H1 (cell line): ENCODE measurements at regions not wholly inside any gene's neighbourhood (a gene's known extent, or its start where the extent isn't known, plus 50 kb on each side); places are given as distances from the start of the nearest gene placed in this dataset.

ENCODE experiments used
- CTCF ChIA-PET: fragments of 300-600 bp; sonication (Branson Sonifier 250); formaldehyde crosslinking; loops from one replicate; lab custom pipeline; 2021; ENCODE audit not compliant: partially characterized antibody; lab: Charles Lee
- POLR2A ChIA-PET: fragments of 300-600 bp; sonication (Branson Sonifier 250); formaldehyde crosslinking; loops from one replicate; lab custom pipeline; 2021; ENCODE audit warnings: inconsistent platforms; ENCODE audit not compliant: partially characterized antibody; lab: Charles Lee
- DNase-seq, 2 experiments: peaks; one replicate each; pipeline versions ENCODE4 v3.0.0 to v3.0.0-alpha.2; 2010 to 2022; ENCODE audit warnings: low spot score in 2 of 2, low read depth in 1 of 2, mixed read lengths in 1 of 2
- FAIRE-seq: peaks from 2 replicates; lab custom pipeline; 2011; peaks lifted over from hg19 to GRCh38; lab: Jason Lieb, UNC
- H2AFZ ChIP-seq: 2 replicates; pipeline ENCODE4 v1.8.1; 2012; ENCODE audit warnings: low read length, inconsistent platforms
- H2AK5ac ChIP-seq: 2 replicates; pipeline ENCODE4 v1.6.1; 2013; ENCODE audit warnings: low read depth, low read length
- H2BK120ac ChIP-seq: replicated peaks from 2 replicates; pipeline ENCODE3; 2013; ENCODE audit warnings: low read depth, low read length, inconsistent platforms
- H2BK12ac ChIP-seq: 2 replicates; pipeline ENCODE4 v1.6.1; 2013; ENCODE audit warnings: low read depth, low read length
- H2BK15ac ChIP-seq: 2 replicates; pipeline ENCODE4 v1.6.1; 2013; ENCODE audit warnings: low read length
- H2BK20ac ChIP-seq: 2 replicates; pipeline ENCODE4 v1.6.1; 2013; ENCODE audit warnings: low read length
- H2BK5ac ChIP-seq: 2 replicates; pipeline ENCODE4 v1.6.1; 2013; ENCODE audit warnings: low read depth, low read length
- H3K14ac ChIP-seq: 2 replicates; pipeline ENCODE4 v1.6.1; 2013; ENCODE audit warnings: inconsistent platforms; ENCODE audit not compliant: insufficient read length
- H3K18ac ChIP-seq: 2 replicates; pipeline ENCODE4 v1.6.1; 2013; ENCODE audit warnings: low read length; ENCODE audit errors: extremely low read depth
- H3K23ac ChIP-seq: 2 replicates; pipeline ENCODE4 v1.6.1; 2013; ENCODE audit warnings: inconsistent platforms; ENCODE audit not compliant: insufficient read length
- H3K23me2 ChIP-seq: 2 replicates; pipeline ENCODE4 v1.6.1; 2013; ENCODE audit warnings: low read depth, low read length
- H3K27ac ChIP-seq: 2 replicates; pipeline ENCODE4 v1.6.1; 2011; ENCODE audit warnings: low read depth, low read length, inconsistent platforms
- H3K27me3 ChIP-seq, 4 experiments: replicated peaks in 1 of 4; 1 replicate in 1 of 4; 2 replicates in 3 of 4; pipeline versions ENCODE4 v1.6.1 to v1.8.1; 2011 to 2013; ENCODE audit warnings: low read length in 3 of 4, mild to moderate bottlenecking in 3 of 4, inconsistent platforms in 2 of 4, mixed read lengths in 2 of 4, moderate library complexity in 1 of 4; ENCODE audit not compliant: control insufficient read depth in 3 of 4, insufficient read depth in 3 of 4; ENCODE audit errors: extremely low read depth in 1 of 4
- H3K36me3 ChIP-seq, 4 experiments: 2 replicates each; pipeline versions ENCODE4 v1.6.1 to v1.8.1; 2011 to 2013; ENCODE audit warnings: mild to moderate bottlenecking in 4 of 4, low read length in 3 of 4, moderate library complexity in 2 of 4, control low read depth in 1 of 4, inconsistent platforms in 1 of 4; ENCODE audit not compliant: insufficient read depth in 4 of 4, control insufficient read depth in 2 of 4
- H3K4ac ChIP-seq: replicated peaks from 2 replicates; pipeline ENCODE3; 2013; ENCODE audit warnings: low read length, low read depth, mixed read lengths, inconsistent platforms; ENCODE audit not compliant: insufficient read length
- H3K4me1 ChIP-seq, 4 experiments: replicated peaks in 1 of 4; 1 replicate in 1 of 4; 2 replicates in 3 of 4; pipeline versions ENCODE4 v1.6.1 to v1.8.1; 2011 to 2013; ENCODE audit warnings: low read length in 3 of 4, inconsistent platforms in 2 of 4, mixed read lengths in 1 of 4; ENCODE audit not compliant: insufficient read depth in 4 of 4, control insufficient read depth in 3 of 4
- H3K4me2 ChIP-seq, 2 experiments: 2 replicates each; pipeline versions ENCODE4 v1.6.1 to v1.8.1; 2011 to 2013; ENCODE audit warnings: low read depth in 2 of 2, low read length in 2 of 2, control low read depth in 1 of 2, inconsistent platforms in 1 of 2, mild to moderate bottlenecking in 1 of 2; ENCODE audit not compliant: insufficient read depth in 1 of 2
- H3K4me3 ChIP-seq, 4 experiments: fragments of 200-600, 300-600 bp in 1 of 4; sonication (generic), shearing (Covaris generic), sonication (Bioruptor Twin) in 1 of 4; 2 replicates each; pipeline versions ENCODE4 v1.5.1 to v1.8.1; 2011 to 2016; ENCODE audit warnings: low read length in 4 of 4, low read depth in 3 of 4, control low read depth in 2 of 4, inconsistent platforms in 2 of 4, mild to moderate bottlenecking in 2 of 4, mixed read lengths in 1 of 4, moderate library complexity in 1 of 4; ENCODE audit not compliant: insufficient read depth in 2 of 4; ENCODE audit errors: extremely low read depth in 1 of 4
- H3K56ac ChIP-seq: replicated peaks from 2 replicates; pipeline ENCODE3; 2013; ENCODE audit warnings: low read depth, mild to moderate bottlenecking, mixed read lengths, low read length, inconsistent platforms; ENCODE audit not compliant: insufficient read length
- H3K79me1 ChIP-seq: 2 replicates; pipeline ENCODE4 v1.6.1; 2013; ENCODE audit warnings: low read depth, low read length, control low read depth
- H3K79me2 ChIP-seq, 2 experiments: 2 replicates each; pipeline versions ENCODE4 v1.6.1 to v1.8.1; 2012 to 2013; ENCODE audit warnings: low read length in 2 of 2, mild to moderate bottlenecking in 2 of 2, inconsistent platforms in 1 of 2; ENCODE audit not compliant: insufficient read depth in 2 of 2, control insufficient read depth in 1 of 2
- H3K9ac ChIP-seq, 4 experiments: replicated peaks in 1 of 4; 1 replicate in 1 of 4; 2 replicates in 3 of 4; pipeline versions ENCODE4 v1.6.1 to v1.8.1; 2011 to 2013; ENCODE audit warnings: low read depth in 3 of 4, low read length in 3 of 4, control low read depth in 2 of 4, mild to moderate bottlenecking in 2 of 4, moderate library complexity in 2 of 4, inconsistent platforms in 1 of 4; ENCODE audit errors: extremely low read depth in 1 of 4
- H3K9me3 ChIP-seq, 2 experiments: 2 replicates each; pipeline versions ENCODE4 v1.6.1 to v1.8.1; 2012 to 2013; ENCODE audit warnings: mild to moderate bottlenecking in 2 of 2, moderate library complexity in 2 of 2, control low read depth in 1 of 2, inconsistent platforms in 1 of 2, low read depth in 1 of 2, low read length in 1 of 2, mixed read lengths in 1 of 2; ENCODE audit not compliant: insufficient read depth in 2 of 2
- H4K20me1 ChIP-seq, 2 experiments: replicated peaks in 1 of 2; 2 replicates each; pipeline versions ENCODE3 to v1.8.1; 2011 to 2013; ENCODE audit warnings: inconsistent platforms in 2 of 2, low read length in 2 of 2, mild to moderate bottlenecking in 1 of 2; ENCODE audit not compliant: insufficient read depth in 2 of 2, control insufficient read depth in 1 of 2
- H4K5ac ChIP-seq: 2 replicates; pipeline ENCODE4 v1.6.1; 2013; ENCODE audit warnings: low read length, low read depth, mixed read lengths, inconsistent platforms; ENCODE audit not compliant: insufficient read length
- H4K8ac ChIP-seq: 2 replicates; pipeline ENCODE4 v1.8.0; 2013; ENCODE audit warnings: mild to moderate bottlenecking, moderate library complexity, low read length, inconsistent platforms; ENCODE audit not compliant: insufficient read depth; ENCODE audit errors: extremely low read depth
- H4K91ac ChIP-seq: replicated peaks from 2 replicates; pipeline ENCODE3; 2013; ENCODE audit warnings: low read length, mixed read lengths, inconsistent platforms; ENCODE audit not compliant: insufficient read length
- KDM1A ChIP-seq: fragments of 200-600, 300-600 bp; sonication (generic); IDR thresholded peaks from 2 replicates; pipeline ENCODE4 v1.7.1; 2016; ENCODE audit warnings: mild to moderate bottlenecking, low read length, borderline replicate concordance
- PHF8 ChIP-seq: fragments of 200-600 bp; sonication (generic); conservative IDR thresholded peaks from 2 replicates; pipeline ENCODE4 v1.7.1; 2012; ENCODE audit warnings: low read depth, mild to moderate bottlenecking, inconsistent platforms, low read length, moderate library complexity
- POU5F1 ChIP-seq: IDR thresholded peaks from 2 replicates; pipeline ENCODE4 v1.6.1; 2011; ENCODE audit warnings: low read depth, mild to moderate bottlenecking, low read length, moderate library complexity
- RBBP5 ChIP-seq: IDR thresholded peaks from 2 replicates; pipeline ENCODE4 v1.7.1; 2012; ENCODE audit warnings: low read depth, mild to moderate bottlenecking, inconsistent platforms, low read length, moderate library complexity, borderline replicate concordance
- SP2 ChIP-seq: IDR thresholded peaks from 2 replicates; pipeline ENCODE4 v1.6.1; 2012; ENCODE audit warnings: mild to moderate bottlenecking, low read length, inconsistent platforms
- TAF7 ChIP-seq: optimal IDR thresholded peaks from 2 replicates; pipeline ENCODE3; 2011; ENCODE audit warnings: low read depth, mild to moderate bottlenecking, inconsistent platforms, low read length, moderate library complexity, borderline replicate concordance
- TBP ChIP-seq: IDR thresholded peaks from 2 replicates; pipeline ENCODE4 v1.6.1; 2011; ENCODE audit warnings: low read depth, low read length, improper control_type of control experiment
- whole genome bisulfite sequencing, 2 experiments: shearing (Covaris generic) in 1 of 2; methylation state at CpG; one replicate each; pipeline versions ENCODE4 v1.1.6 to v1.1.7; 2013 to 2015; ENCODE audit warnings: low lambda C conversion rate in 2 of 2, mixed read lengths in 2 of 2, inconsistent platforms in 1 of 2, low coverage in 1 of 2, missing lambda C conversion rate in 1 of 2; ENCODE audit not compliant: insufficient replicate concordance in 2 of 2, insufficient coverage in 1 of 2, insufficient read length in 1 of 2; ENCODE audit errors: extremely low coverage in 1 of 2, missing lambda C conversion rate in 1 of 2; 5-methylcytosine and 5-hydroxymethylcytosine counted together

GRCh38 chr10:90443342-90443741 is 414.5 kb downstream of the HTR7 start:
- 91% methylated on average over 3 of the region's 3 CpGs; no CpG with 5 or more reads in 1 of the 2 experiments for WGBS, 2 experiments
- TF ChIP-seq TAF7 (no peak), RBBP5 (no peak), SP2 (no peak), KDM1A (no peak), POU5F1 (no peak), PHF8 (no peak), TBP (no peak)

More at GRCh38 chr10:90443342-90443741, 414.5 kb downstream of the HTR7 start:
- Histone ChIP-seq H3K4me1 (no peaks in the 10 kb centered on the region), H2BK120ac (no peak overlapping the region), H3K56ac (no peak overlapping the region), H3K27ac (no peak overlapping the region), H2AFZ (no peak overlapping the region), H2AK5ac (no peak overlapping the region), H3K4me3 (no peak overlapping the region), H4K5ac (no peak overlapping the region), H4K20me1 (no peaks in the 10 kb centered on the region), H2BK12ac (no peak overlapping the region), H2BK20ac (no peak overlapping the region), H3K9ac (no peak overlapping the region), H3K79me2 (no peaks in the 10 kb centered on the region), H3K18ac (no peak overlapping the region), H3K79me1 (no peaks in the 10 kb centered on the region), H3K4ac (no peak overlapping the region), H3K23me2 (no peaks in the 10 kb centered on the region), H3K14ac (no peak overlapping the region), H4K91ac (no peak overlapping the region), H3K36me3 (no peaks in the 10 kb centered on the region), H3K27me3 (peaks cover 0 to 2% (median 0%) of the 10 kb centered on the region in 4 experiments; a peak in 1 of 7 replicates), H2BK15ac (no peak overlapping the region), H4K8ac (no peak overlapping the region), H3K9me3 (no peaks in the 10 kb centered on the region; a peak in 1 of 4 replicates), H3K4me2 (no peak overlapping the region), H2BK5ac (no peak overlapping the region), H3K23ac (no peak overlapping the region)
- no peak for DNase-seq
- FAIRE-seq, result no peak
- CTCF ChIA-PET, result no interaction called here
- POLR2A ChIA-PET, result no interaction called here
